ENCODE measurements at regions not wholly inside any gene's neighbourhood (a gene's known extent, or its start where the extent isn't known, plus 50 kb on each side); places are given as distances from the start of the nearest gene placed in this dataset.

- TF ChIP-seq CTCF (IDR thresholded peaks at IDR 0.05; ENCODE audit: borderline replicate concordance, extremely low read depth, low read length, poor library complexity, severe bottlenecking), result no peak
- TF ChIP-seq EZH2 (IDR thresholded peaks at IDR 0.05; ENCODE audit: borderline replicate concordance, low read depth, low read length, severe bottlenecking), result no peak
These were observed 379.1 kb downstream of the GALC start for GRCh38 chr14:87613881-87614280.
